GM12878 (cell line): ENCODE measurements at regions not wholly inside any gene's neighbourhood (a gene's known extent, or its start where the extent isn't known, plus 50 kb on each side); places are given as distances from the start of the nearest gene placed in this dataset.

Source experiments
- ATAC-seq: fragments of 200-7000 bp; cut with Tn5 transposase; 3 replicates; pipeline ENCODE4 v1.9.1; 2020; ENCODE audit warnings: mild to moderate bottlenecking, moderate library complexity
- BruUV-seq: library from RNA; stranded (reverse); fragments of 400-500 nt; replicated peaks from 2 replicates; lab custom pipeline; 2021; lab: Mats Ljungman, UMichigan
- CTCF ChIA-PET: fragments of 300-600 bp; sonication (Branson Sonifier 250); formaldehyde crosslinking; extraction: SDS; loops from one replicate; lab custom pipeline; 2021; ENCODE audit warnings: inconsistent platforms; lab: Yijun Ruan, JAX
- POLR2A ChIA-PET: fragments of 350-600 bp; formaldehyde crosslinking; extraction: SDS; loops from one replicate; lab custom pipeline; 2021; ENCODE audit warnings: inconsistent platforms; lab: Charles Lee
- RAD21 ChIA-PET: fragments of 300-600 bp; sonication (Branson Sonifier 250); formaldehyde crosslinking; loops from one replicate; lab custom pipeline; 2023; ENCODE audit warnings: antibody characterized with exemption; ENCODE audit not compliant: unreplicated experiment; lab: Charles Lee
- SMC1A ChIA-PET: fragments of 300-600 bp; sonication (Branson Sonifier 250); formaldehyde crosslinking; loops from one replicate; lab custom pipeline; 2023; ENCODE audit not compliant: unreplicated experiment, uncharacterized antibody; lab: Charles Lee
- DNase-seq: peaks from one replicate; pipeline ENCODE4 v3.0.0-alpha.2; 2011; ENCODE audit warnings: low read depth, low spot score
- FAIRE-seq: peaks from 3 replicates; lab custom pipeline; 2011; peaks lifted over from hg19 to GRCh38; lab: Jason Lieb, UNC
- H2AFZ ChIP-seq: 2 replicates; pipeline ENCODE4 v1.6.0; 2011; ENCODE audit warnings: low read depth, low read length, control low read depth; ENCODE audit not compliant: control insufficient read depth
- H3K27ac ChIP-seq: 2 replicates; pipeline ENCODE4 v1.5.1; 2011; ENCODE audit warnings: control low read depth; ENCODE audit not compliant: control insufficient read depth, insufficient read depth
- H3K27me3 ChIP-seq, 2 experiments: replicated peaks in 1 of 2; 2 replicates each; pipeline versions ENCODE4 v1.6.0 to v1.6.1; 2011; ENCODE audit warnings: low read length in 1 of 2; ENCODE audit not compliant: control insufficient read depth in 2 of 2, insufficient read depth in 2 of 2
- H3K36me3 ChIP-seq, 2 experiments: 2 replicates each; pipeline ENCODE4 v1.5.1; 2011; ENCODE audit warnings: low read length in 1 of 2; ENCODE audit not compliant: control insufficient read depth in 2 of 2, insufficient read depth in 2 of 2
- H3K4me1 ChIP-seq: 2 replicates; pipeline ENCODE4 v1.6.1; 2011; ENCODE audit warnings: mild to moderate bottlenecking, low read length, moderate library complexity, mixed read lengths; ENCODE audit not compliant: control insufficient read depth, insufficient read depth
- H3K4me2 ChIP-seq: 2 replicates; pipeline ENCODE4 v1.6.0; 2011; ENCODE audit warnings: control low read depth; ENCODE audit not compliant: control insufficient read depth, insufficient read depth
- H3K4me3 ChIP-seq: fragments of 200-600 bp; sonication (generic); 2 replicates; pipeline ENCODE4 v1.5.1; 2016
- H3K79me2 ChIP-seq: 2 replicates; pipeline ENCODE4 v1.6.0; 2011; ENCODE audit warnings: low read length; ENCODE audit not compliant: control insufficient read depth, insufficient read depth
- H3K9ac ChIP-seq: 2 replicates; pipeline ENCODE4 v1.8.0; 2011; ENCODE audit warnings: low read length, control low read depth, mixed read lengths; ENCODE audit not compliant: control insufficient read depth, insufficient read depth
- H3K9me3 ChIP-seq: replicated peaks from 3 replicates; pipeline ENCODE4 v1.5.1; 2011; ENCODE audit warnings: mild to moderate bottlenecking, low read length; ENCODE audit not compliant: control insufficient read depth, insufficient read depth
- H4K20me1 ChIP-seq: 2 replicates; pipeline ENCODE4 v1.6.0; 2011; ENCODE audit not compliant: control insufficient read depth, insufficient read depth
- ATF3 ChIP-seq: IDR thresholded peaks from 2 replicates; pipeline ENCODE4 v1.6.1; 2011; ENCODE audit warnings: low read depth, mild to moderate bottlenecking, low read length, moderate library complexity, borderline replicate concordance; ENCODE audit errors: extremely low read depth
- CHD4 ChIP-seq: fragments of 200-600 bp; sonication (generic); IDR thresholded peaks from 2 replicates; pipeline ENCODE4 v1.6.1; 2016; ENCODE audit warnings: mild to moderate bottlenecking
- E4F1 ChIP-seq: fragments of 450-650 bp; IDR thresholded peaks from 2 replicates; pipeline ENCODE4 v1.6.1; 2018; ENCODE audit warnings: borderline replicate concordance, mild to moderate bottlenecking; ENCODE audit not compliant: partially characterized antibody
- IRF5 ChIP-seq: fragments of 450-650 bp; IDR thresholded peaks from 2 replicates; pipeline ENCODE4 v1.6.1; 2017; ENCODE audit warnings: borderline replicate concordance
- KDM1A ChIP-seq: fragments of 200-600 bp; sonication (generic); IDR thresholded peaks from 2 replicates; pipeline ENCODE4 v1.6.1; 2016; ENCODE audit warnings: borderline replicate concordance
- NR2F1 ChIP-seq: fragments of 450-650 bp; conservative IDR thresholded peaks from 2 replicates; pipeline ENCODE4 v1.6.1; 2017; ENCODE audit warnings: mild to moderate bottlenecking
- SIX5 ChIP-seq: IDR thresholded peaks from 2 replicates; pipeline ENCODE4 v1.6.1; 2011; ENCODE audit warnings: mild to moderate bottlenecking, low read depth, low read length, moderate library complexity; ENCODE audit not compliant: severe bottlenecking
- SREBF1 ChIP-seq: IDR thresholded peaks from 2 replicates; pipeline ENCODE4 v1.6.1; 2012; ENCODE audit warnings: mild to moderate bottlenecking, low read length
- WRNIP1 ChIP-seq: IDR thresholded peaks from 2 replicates; pipeline ENCODE4 v1.6.1; 2011; ENCODE audit warnings: low read depth, low read length, improper control_type of control experiment, borderline replicate concordance
- YY1 ChIP-seq: IDR thresholded peaks from 2 replicates; pipeline ENCODE4 v1.6.1; 2011; ENCODE audit warnings: low read depth, mild to moderate bottlenecking, low read length
- WGBS: methylation state at CpG from one replicate; pipeline ENCODE4 v1.1.6; 2016; ENCODE audit warnings: low lambda C conversion rate; ENCODE audit not compliant: insufficient replicate concordance, insufficient coverage; ENCODE audit errors: missing lambda C conversion rate; 5-methylcytosine and 5-hydroxymethylcytosine counted together
- in situ Hi-C: fragments of 300-500 bp; cut with MboI; formaldehyde crosslinking; loops from 9 replicates; pipeline ENCODE4 v1.14.3; 2018; ENCODE audit warnings: mixed read lengths
- intact Hi-C: fragments of 100-400 bp; cut with micrococcal nuclease; formaldehyde crosslinking; loops from one replicate; pipeline ENCODE4 v1.14.2; 2022; ENCODE audit not compliant: unreplicated experiment

- FAIRE-seq, result no peak
- ChIA-PET RAD21 (no interaction called here), SMC1A (no interaction called here), POLR2A (no interaction called here), CTCF (no interaction called here)
- BruUV-seq, result no TSS peak
- no peak overlapping the region for H2AFZ ChIP-seq
- H3K9ac ChIP-seq, result no peak overlapping the region
- H3K79me2 ChIP-seq, result no peaks in the 10 kb centered on the region
- no peak overlapping the region for H3K4me2 ChIP-seq
- no peak overlapping the region for H3K27ac ChIP-seq
- no peaks in the 10 kb centered on the region for H4K20me1 ChIP-seq
- DNase-seq, result no peak
- H3K36me3 ChIP-seq, result no peaks in the 10 kb centered on the region
- H3K4me1 ChIP-seq, result no peaks in the 10 kb centered on the region
- H3K27me3 ChIP-seq, result no peaks in the 10 kb centered on the region
- H3K9me3 ChIP-seq, result no peaks in the 10 kb centered on the region
- H3K4me3 ChIP-seq, result no peak overlapping the region
- TF ChIP-seq KDM1A (no peak), YY1 (no peak), CHD4 (no peak), WRNIP1 (no peak)
- in situ Hi-C loops, result loop anchor here (25.0 kb wide), 1 partner anchor 1394 kb away; no protein-coding TSS in a partner anchor
- 37% methylated on average over 22 of the region's 23 CpGs for WGBS
- intact Hi-C loops, result no loop called here
- no peak for ATAC-seq
These were observed 147.9 kb downstream of the TEX29 start for GRCh38 chr13:111468037-111468959.

GRCh38 chr13:111469450-111469849 is 149.0 kb downstream of the TEX29 start:
- H3K9ac ChIP-seq, result no peak overlapping the region
- TF ChIP-seq SIX5, result no peak
- no peak for TF ChIP-seq E4F1
- TF ChIP-seq SREBF1, result no peak
- no peak for TF ChIP-seq ATF3
- TF ChIP-seq IRF5, result no peak
- TF ChIP-seq NR2F1, result no peak
- no peak overlapping the region for H3K4me3 ChIP-seq
- no peaks in the 10 kb centered on the region for H3K9me3 ChIP-seq
- no peaks in the 10 kb centered on the region for H3K36me3 ChIP-seq
- H4K20me1 ChIP-seq, result no peaks in the 10 kb centered on the region
- no peaks in the 10 kb centered on the region for H3K79me2 ChIP-seq
- H3K4me1 ChIP-seq, result no peaks in the 10 kb centered on the region
- ChIA-PET RAD21 (no interaction called here), CTCF (no interaction called here), SMC1A (no interaction called here), POLR2A (no interaction called here)
- FAIRE-seq, result no peak
- no peak for ATAC-seq
- H3K27me3 ChIP-seq, result no peaks in the 10 kb centered on the region
- H2AFZ ChIP-seq, result no peak overlapping the region
- BruUV-seq, result no TSS peak
- no peak overlapping the region for H3K27ac ChIP-seq
- WGBS, result 14% methylated on average over 5 of the region's 5 CpGs
- DNase-seq, result no peak
- H3K4me2 ChIP-seq, result no peak overlapping the region
- intact Hi-C loops, result no loop called here
- in situ Hi-C loops, result loop anchor here (25.0 kb wide), 1 partner anchor 1393 kb away; no protein-coding TSS in a partner anchor
